ENCODE measurements at regions not wholly inside any gene's neighbourhood (a gene's known extent, or its start where the extent isn't known, plus 50 kb on each side); places are given as distances from the start of the nearest gene placed in this dataset.

DNA sequence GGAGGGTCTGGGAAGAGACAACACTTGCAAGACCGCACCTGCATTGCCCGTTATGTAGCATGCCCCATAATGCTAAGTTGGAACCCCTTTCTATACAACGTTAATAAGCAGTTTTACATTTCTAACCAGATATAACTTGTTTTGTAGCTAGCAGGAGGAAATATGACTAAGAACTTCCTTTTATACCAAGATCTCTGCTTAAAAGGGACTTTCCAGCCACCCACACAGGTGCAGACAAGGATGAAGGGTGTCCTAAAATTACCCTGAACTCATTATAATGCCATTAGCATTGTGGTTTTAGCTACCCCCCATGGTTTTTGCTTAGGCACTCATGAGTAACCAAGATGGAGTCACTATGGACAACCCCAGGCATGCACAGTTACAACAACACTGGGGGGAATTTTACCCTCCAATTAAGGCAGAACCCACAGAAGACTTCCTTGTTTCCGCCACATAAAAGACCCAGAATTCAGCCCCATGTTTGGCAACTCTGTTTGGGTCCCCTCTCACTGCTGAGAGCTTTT is 362.8 kb downstream of the CBLN2 start:
- DNase-seq (ENCODE audit: low read depth), result no peak

DNA sequence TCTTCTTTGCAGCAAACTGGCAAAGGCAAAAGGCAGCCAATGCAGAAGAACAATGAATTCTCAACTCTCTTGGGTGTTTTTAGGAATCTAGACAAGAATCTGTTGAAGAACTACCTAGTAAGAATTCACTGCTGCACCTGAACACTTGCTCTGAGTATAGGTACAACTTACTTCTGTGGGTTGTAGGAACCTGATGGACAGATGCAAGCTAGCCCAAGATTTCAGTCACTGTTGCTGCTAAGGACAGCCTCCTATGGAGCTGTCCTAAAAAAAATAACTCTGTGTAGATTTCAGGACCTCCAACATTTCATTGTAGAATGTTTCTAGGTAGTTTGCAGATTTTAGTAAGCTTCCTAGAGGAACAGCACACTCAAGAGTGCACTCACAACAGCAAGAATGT is 363.5 kb downstream of the CBLN2 start:
- no peak for DNase-seq (ENCODE audit: low read depth)

- no peak for DNase-seq (ENCODE audit: low read depth)
Observed at GRCh38 chr18:72174972-72175649, 369.0 kb downstream of the CBLN2 start.

DNA sequence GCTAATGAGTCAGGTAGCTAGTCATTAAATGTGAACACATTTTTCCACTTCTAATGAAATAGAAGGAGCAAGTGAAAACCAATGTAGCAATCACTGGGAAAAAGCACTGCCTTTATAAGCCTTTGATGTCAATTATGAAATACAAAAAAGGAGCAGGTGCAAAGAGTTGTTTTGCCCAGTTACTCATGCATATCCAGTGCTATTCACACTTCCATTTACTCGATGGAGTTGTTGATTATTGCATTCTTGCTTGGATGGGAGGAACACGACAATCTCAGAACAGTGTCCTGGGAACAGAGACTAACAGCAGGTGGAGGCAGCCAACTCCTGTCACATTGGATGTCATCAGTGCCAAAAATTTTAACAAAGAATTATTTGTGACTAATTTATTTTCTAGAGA is 372.5 kb downstream of the CBLN2 start:
- no peak for DNase-seq (ENCODE audit: low read depth)

- no peak for DNase-seq (ENCODE audit: low read depth)
Observed at GRCh38 chr18:72161691-72162090, 382.5 kb downstream of the CBLN2 start.

DNA sequence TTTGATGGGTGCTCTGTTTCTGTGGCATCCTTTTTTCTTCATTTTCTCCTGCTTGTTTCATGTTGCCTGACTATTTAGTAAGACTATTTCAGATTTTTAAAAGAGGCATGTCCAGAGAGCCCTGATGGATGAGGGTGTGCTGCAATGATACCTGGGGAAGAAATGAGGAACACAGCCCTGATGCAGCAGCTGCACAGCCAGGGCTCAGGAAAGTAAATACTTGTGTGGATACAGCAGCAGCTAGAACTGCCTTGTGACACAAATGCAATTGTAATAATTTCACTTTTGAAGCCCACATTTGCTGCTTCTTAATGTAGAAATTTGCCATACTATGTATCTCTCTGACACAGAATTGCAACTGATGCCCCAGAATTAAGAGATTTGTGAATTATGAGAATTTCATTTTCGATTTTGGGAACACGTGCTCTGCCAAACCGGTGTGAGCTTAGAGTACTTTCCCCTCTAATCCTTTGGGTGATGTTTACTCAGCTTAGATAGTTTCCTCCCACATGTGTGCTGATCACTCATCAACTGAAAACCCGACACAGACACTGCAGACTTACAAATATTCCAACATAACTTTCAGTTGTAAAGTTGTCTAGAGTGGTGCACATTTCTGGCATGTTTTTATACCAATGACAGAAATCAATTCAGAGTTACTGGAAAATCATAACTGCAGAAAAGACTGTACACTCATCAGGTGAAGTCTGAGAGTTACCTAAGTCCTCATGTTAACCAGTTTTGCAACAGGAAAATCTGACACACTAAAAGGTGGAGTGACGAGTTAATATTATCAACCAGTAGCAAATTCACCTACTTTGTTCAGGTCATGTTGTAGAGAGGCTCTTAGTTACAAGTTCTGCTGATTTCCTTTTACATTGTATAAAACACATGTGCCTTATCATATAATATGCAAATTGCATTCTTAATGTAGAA is 383.4 kb downstream of the CBLN2 start:
- no peak for DNase-seq (ENCODE audit: low read depth)

GRCh38 chr18:72155327-72155726 is 388.8 kb downstream of the CBLN2 start:
- DNase-seq (ENCODE audit: low read depth), result no peak

DNA sequence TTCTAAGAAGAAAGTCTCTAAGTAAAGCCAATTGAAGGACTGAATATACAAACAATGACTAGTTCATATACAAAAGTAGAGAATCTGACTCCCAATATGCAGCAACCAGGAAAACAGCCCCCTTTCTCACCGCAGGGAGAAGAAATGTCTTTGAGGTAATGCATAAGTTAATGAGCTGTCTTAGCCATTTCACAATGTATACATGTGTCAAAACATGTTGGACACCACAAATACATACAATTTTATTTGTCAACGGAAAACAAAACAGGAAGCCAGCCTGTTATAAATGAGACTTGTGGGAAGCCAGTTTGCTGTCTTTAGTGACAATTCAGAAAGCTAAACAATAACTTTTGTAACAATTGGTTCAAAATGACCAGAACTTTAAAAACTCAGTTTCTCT is 389.2 kb downstream of the CBLN2 start:
- no peak for DNase-seq (ENCODE audit: low read depth)

- no peak for DNase-seq (ENCODE audit: low read depth)
Observed at GRCh38 chr18:72152935-72153334, 391.2 kb downstream of the CBLN2 start.

DNA sequence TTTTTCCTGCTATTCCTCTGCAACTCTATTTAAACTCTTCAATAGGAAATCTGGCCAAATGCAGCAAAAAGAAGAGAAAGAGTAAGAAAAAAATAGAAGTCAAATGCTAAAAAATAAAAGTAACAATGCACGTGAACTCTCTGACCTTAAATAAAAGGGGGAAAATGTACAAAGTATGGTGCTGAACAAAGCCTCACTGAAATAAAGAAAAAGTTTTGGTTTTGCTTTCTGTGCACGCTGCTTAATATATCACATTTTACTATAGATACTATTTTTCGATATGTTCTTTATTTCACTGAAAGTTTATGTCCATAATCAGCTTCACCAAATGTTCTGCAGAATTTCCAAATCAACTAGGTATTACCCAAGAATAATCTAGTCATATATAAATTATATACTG is 396.3 kb downstream of the CBLN2 start:
- no peak for DNase-seq (ENCODE audit: low read depth)

DNA sequence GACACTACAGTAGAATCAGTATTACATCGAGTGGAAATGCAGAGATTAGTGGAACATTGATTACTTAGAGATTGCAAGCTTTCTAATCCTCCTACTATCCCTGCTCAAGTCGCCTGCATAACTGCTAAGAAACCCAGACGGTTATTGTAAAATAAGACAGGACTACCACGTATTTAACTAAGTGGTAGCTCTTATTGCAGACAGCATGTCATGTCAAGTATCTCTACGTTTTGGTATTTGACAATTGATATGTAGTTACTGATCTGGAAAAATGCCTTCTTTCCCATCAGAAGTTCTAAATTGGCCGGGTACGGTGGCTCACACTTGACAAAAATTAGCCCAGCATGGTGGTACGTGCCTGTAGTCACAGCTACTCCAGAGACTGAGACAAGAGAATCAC is 404.1 kb downstream of the CBLN2 start:
- no peak for DNase-seq (ENCODE audit: low read depth)

- DNase-seq (ENCODE audit: low read depth), result no peak
Observed at GRCh38 chr18:72128649-72129048, 415.5 kb downstream of the CBLN2 start.

GRCh38 chr18:72122103-72122502 is 422.0 kb downstream of the CBLN2 start:
- no peak for DNase-seq (ENCODE audit: low read depth)

DNA sequence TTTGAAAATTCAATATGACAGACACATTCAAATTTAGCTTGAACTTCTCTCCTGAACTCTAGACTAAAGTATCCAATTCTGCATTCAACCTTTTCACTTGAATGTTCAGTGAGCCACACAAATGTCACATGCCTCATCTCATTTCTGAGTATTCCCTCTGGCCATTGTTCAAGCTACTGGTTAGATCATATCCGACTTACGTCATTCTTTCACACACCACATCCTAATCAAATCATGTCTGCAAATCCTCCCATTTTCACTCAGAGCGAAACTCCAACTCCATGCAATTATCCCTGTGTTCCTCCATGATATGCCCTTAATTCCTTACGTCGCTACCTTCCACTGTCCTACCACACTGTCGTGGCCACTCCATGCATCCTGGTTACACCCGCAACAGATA is 425.1 kb downstream of the CBLN2 start:
- DNase-seq (ENCODE audit: low read depth), result no peak

GRCh38 chr18:72114801-72115594 is 429.1 kb downstream of the CBLN2 start:
- no peak for DNase-seq (ENCODE audit: low read depth)

GRCh38 chr18:72107647-72108383 is 436.3 kb downstream of the CBLN2 start:
- DNase-seq (ENCODE audit: low read depth), result no peak

DNA sequence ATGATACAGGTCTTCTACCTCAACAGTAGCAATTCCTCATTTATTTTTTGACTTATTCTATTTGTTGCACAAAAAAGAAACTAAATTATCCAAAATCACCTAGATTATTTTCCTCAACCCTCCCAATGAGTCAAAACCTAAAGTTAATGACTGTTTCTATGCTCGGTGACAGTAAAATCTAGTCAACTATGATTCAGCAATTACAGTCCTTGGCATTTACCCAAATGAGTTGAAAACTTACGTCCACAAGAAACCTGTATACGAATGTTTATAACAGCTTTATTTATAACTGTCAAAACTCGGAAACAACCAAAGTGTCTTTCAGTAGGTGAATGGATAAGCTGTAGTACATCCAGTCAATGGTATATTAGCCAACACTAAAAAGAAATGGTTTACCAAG is 439.3 kb downstream of the CBLN2 start:
- no peak for DNase-seq (ENCODE audit: low read depth)

- no peak for DNase-seq (ENCODE audit: low read depth)
Observed at GRCh38 chr18:72102412-72102811, 441.7 kb downstream of the CBLN2 start.

- no peak for DNase-seq (ENCODE audit: low read depth)
Observed at GRCh38 chr18:72100465-72101004, 443.6 kb downstream of the CBLN2 start.

GRCh38 chr18:72091369-72091768 is 452.8 kb downstream of the CBLN2 start:
- DNase-seq (ENCODE audit: low read depth), result no peak

GRCh38 chr18:72089432-72089831 is 454.7 kb downstream of the CBLN2 start:
- DNase-seq (ENCODE audit: low read depth), result no peak
